Activated T-helper 1 cell treated with anti-CD3 and anti-CD28 coated beads, Interleukin-12 subunit alpha, Interleukin-12 subunit beta, Interleukin-2, Interleukin-4 antibody, amounts not matched to agents 30 ng/mL and 10 ng/mL and 1 ng/mL, durations not matched to agents 14 hours and 24 hours and 36 hours (primary cell): ENCODE measurements at regions not wholly inside any gene's neighbourhood (a gene's known extent, or its start where the extent isn't known, plus 50 kb on each side); places are given as distances from the start of the nearest gene placed in this dataset.

ENCODE experiments used
- DNase-seq: peaks from one replicate; pipeline ENCODE4 v3.0.0; 2021; ENCODE audit warnings: low spot score
- H3K27ac Mint-ChIP-seq: one replicate; pipeline ENCODE4 v1.8.0; 2021; ENCODE audit warnings: mild to moderate bottlenecking, mixed read lengths
- H3K27me3 Mint-ChIP-seq: one replicate; pipeline ENCODE4 v1.8.0; 2022; ENCODE audit warnings: mild to moderate bottlenecking, moderate library complexity, mixed read lengths; ENCODE audit not compliant: insufficient read depth
- H3K36me3 Mint-ChIP-seq: one replicate; pipeline ENCODE4 v1.8.0; 2021; ENCODE audit warnings: low read depth, mixed read lengths
- H3K4me1 Mint-ChIP-seq: one replicate; pipeline ENCODE4 v1.8.0; 2021; ENCODE audit warnings: low read depth, mixed read lengths
- H3K4me3 Mint-ChIP-seq: one replicate; pipeline ENCODE4 v1.8.0; 2021; ENCODE audit warnings: mild to moderate bottlenecking, moderate library complexity, mixed read lengths
- H3K9me3 Mint-ChIP-seq: one replicate; pipeline ENCODE4 v1.8.0; 2021; ENCODE audit warnings: mixed read lengths
- intact Hi-C: fragments of 100-400 bp; cut with micrococcal nuclease; formaldehyde crosslinking; loops from one replicate; pipeline ENCODE4 v1.15.1; 2024

DNA sequence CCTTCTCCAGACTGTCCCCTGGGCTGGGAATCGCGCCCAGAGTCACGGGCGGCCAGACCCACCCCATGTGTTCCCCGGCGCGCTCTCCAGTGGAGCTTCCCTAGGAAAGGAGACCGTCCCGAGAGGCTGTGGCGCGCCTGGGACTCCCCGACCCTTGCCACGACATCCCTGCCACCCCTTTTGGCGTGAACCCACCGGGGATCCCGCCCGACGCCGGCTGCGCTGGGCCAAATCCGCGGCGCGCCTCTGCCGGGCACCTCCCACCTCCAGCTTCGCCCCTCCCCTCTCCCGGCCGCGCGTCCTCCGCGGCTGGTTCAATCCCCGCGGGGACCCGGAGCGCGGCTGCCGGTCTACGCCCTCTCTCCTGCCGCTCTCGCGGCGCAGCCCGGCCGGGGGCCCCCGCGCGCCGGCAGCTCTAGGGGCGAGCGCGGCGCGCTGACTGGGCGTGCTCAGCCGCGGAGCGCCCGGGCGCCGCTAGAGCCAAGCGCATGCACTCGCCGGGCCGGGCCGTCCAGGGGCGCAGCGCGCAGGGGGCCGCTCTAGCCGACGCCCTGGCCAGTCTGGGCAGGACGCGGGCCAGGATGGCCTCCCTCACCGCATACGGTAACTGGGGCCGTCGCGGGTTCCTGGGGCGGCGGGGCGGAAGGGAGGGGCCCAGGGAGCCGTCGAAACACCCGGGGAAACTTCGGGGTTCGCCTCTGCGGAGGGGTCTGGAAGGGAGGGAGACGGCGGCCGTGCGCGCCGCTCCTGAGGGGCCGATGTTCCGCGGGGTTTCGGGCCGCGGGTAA is 77.4 kb upstream of the ANO4 start:
- peaks cover 45% of the 10 kb centered on the region for H3K27me3 Mint-ChIP-seq
- no peaks in the 10 kb centered on the region for H3K4me1 Mint-ChIP-seq
- H3K9me3 Mint-ChIP-seq, result no peaks in the 10 kb centered on the region
- DNase-seq, result no peak
- H3K27ac Mint-ChIP-seq, result no peak overlapping the region
- H3K4me3 Mint-ChIP-seq, result no peak overlapping the region
- intact Hi-C loops, result no loop called here
- H3K36me3 Mint-ChIP-seq, result no peaks in the 10 kb centered on the region

DNA sequence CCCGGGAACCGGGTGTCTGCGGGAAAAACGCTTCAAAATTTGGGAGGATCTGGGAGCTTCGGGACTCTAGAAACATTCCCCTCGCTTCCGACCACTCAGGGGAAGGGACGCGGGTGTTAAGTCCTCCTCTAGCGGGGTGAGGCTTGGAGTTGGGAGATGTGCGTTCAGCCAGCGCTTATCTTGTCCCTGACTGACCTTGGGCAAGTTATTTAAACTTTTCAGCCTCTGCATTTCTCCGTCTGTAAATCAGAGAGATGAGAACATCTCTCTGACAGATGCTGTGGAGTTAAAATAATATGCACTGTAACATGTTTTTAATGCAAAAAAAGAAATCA is 76.9 kb upstream of the ANO4 start:
- H3K27me3 Mint-ChIP-seq, result peaks cover 45% of the 10 kb centered on the region
- no peak overlapping the region for H3K4me3 Mint-ChIP-seq
- no peak overlapping the region for H3K27ac Mint-ChIP-seq
- intact Hi-C loops, result no loop called here
- no peak for DNase-seq
- H3K9me3 Mint-ChIP-seq, result no peaks in the 10 kb centered on the region
- no peaks in the 10 kb centered on the region for H3K4me1 Mint-ChIP-seq
- no peaks in the 10 kb centered on the region for H3K36me3 Mint-ChIP-seq

DNA sequence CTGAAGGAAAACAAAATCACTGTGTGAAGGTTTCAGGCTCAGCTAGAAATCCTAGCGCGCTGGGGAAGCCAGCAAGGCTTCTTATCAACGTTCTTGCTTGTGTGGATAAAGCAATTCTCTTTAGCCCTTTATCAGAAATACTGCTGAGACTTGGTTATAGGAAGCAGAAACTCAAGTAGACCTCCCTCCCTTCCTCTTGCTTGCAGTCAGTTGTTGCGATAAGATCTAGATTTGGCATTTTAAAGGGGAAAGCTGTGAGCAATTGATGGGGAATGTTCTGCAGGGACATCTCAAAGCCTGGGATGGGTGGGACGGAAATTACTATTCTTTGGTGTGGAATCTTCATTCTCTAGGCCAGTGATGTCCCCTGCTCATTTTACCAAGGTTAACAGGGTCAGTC is 76.4 kb upstream of the ANO4 start:
- Mint-ChIP-seq H3K27ac (no peak overlapping the region), H3K4me3 (no peak overlapping the region), H3K9me3 (no peaks in the 10 kb centered on the region), H3K27me3 (peaks cover 45% of the 10 kb centered on the region), H3K4me1 (no peaks in the 10 kb centered on the region), H3K36me3 (no peaks in the 10 kb centered on the region)
- no peak for DNase-seq
- intact Hi-C loops, result no loop called here

DNA sequence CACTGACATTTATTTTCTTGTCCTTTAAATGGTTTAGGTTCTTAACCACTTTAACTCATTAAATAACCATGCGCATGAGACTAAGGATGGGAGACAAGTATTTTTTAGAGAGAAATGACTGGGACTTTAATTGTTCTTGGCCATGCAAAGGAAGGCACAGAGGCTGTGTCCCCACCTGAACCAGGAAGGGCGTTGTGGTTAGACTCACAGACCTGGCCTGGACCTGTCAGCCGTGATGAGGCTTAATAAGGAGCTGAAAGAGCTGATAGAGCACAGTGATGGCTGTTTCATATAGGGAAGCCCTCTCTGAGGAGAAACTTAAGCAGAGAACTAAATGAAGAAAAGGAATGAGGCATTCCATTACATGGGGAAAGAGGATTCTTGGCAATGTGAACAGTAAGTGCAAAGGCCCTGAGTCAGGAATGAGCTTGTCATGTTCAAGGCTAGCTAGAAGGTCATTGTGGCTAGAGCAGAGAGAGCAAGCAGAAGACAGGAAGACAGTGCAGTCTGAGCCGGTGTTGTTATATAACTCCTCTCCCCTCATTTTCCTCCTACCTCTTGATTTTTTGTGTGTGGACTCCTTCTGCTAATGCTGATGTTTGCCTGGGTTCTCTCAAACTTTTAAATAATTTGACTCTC is 74.4 kb upstream of the ANO4 start:
- H3K9me3 Mint-ChIP-seq, result no peaks in the 10 kb centered on the region
- H3K36me3 Mint-ChIP-seq, result no peaks in the 10 kb centered on the region
- intact Hi-C loops, result no loop called here
- H3K27ac Mint-ChIP-seq, result no peak overlapping the region
- no peak overlapping the region for H3K4me3 Mint-ChIP-seq
- peaks cover 35% of the 10 kb centered on the region for H3K27me3 Mint-ChIP-seq
- DNase-seq, result no peak
- H3K4me1 Mint-ChIP-seq, result no peaks in the 10 kb centered on the region

DNA sequence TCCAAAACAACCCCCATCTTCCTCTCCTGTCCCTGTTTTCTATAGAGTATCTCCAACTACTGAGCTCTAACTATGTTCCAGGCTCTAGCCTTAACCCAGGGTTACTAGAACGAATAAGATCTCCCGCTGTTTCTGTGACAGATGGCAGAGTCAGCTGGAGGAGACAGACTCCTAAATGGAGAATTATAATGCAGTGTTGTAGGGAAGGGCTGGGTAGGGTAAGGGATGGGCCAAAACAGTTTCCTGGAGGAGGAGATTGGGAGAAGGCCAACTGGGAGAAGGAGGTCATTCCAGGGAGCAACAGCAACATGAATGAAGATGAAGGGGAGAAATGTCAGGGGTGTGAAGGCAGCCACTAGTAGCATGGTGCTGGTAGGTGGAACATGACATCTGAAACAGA is 73.4 kb upstream of the ANO4 start:
- intact Hi-C loops, result no loop called here
- H3K4me1 Mint-ChIP-seq, result no peaks in the 10 kb centered on the region
- H3K27ac Mint-ChIP-seq, result no peak overlapping the region
- H3K27me3 Mint-ChIP-seq, result peaks cover 32% of the 10 kb centered on the region
- no peak overlapping the region for H3K4me3 Mint-ChIP-seq
- no peaks in the 10 kb centered on the region for H3K9me3 Mint-ChIP-seq
- no peaks in the 10 kb centered on the region for H3K36me3 Mint-ChIP-seq
- DNase-seq, result no peak

DNA sequence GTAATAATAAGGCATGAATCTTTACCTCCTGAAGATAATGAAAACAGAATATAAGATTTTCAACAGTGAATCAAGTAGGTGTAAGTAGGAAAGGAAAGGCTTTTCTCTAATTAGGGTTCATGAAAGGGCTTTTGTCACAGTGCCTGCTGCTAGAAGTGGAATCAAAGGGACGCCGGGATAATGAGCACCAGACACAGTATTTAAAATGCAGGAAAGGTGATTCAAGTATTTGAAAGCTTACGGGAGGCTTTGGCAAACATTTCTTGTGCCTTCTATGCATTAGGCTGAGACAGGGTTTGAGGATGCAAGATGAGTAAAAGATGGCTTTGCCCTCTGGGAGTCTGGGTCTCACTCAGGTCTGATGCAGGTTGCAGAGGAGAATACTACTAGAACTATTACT is 70.5 kb upstream of the ANO4 start:
- Mint-ChIP-seq H3K4me3 (no peak overlapping the region), H3K9me3 (no peaks in the 10 kb centered on the region), H3K27me3 (peaks cover 13% of the 10 kb centered on the region), H3K36me3 (no peaks in the 10 kb centered on the region), H3K27ac (no peak overlapping the region), H3K4me1 (no peaks in the 10 kb centered on the region)
- DNase-seq, result no peak
- intact Hi-C loops, result no loop called here

DNA sequence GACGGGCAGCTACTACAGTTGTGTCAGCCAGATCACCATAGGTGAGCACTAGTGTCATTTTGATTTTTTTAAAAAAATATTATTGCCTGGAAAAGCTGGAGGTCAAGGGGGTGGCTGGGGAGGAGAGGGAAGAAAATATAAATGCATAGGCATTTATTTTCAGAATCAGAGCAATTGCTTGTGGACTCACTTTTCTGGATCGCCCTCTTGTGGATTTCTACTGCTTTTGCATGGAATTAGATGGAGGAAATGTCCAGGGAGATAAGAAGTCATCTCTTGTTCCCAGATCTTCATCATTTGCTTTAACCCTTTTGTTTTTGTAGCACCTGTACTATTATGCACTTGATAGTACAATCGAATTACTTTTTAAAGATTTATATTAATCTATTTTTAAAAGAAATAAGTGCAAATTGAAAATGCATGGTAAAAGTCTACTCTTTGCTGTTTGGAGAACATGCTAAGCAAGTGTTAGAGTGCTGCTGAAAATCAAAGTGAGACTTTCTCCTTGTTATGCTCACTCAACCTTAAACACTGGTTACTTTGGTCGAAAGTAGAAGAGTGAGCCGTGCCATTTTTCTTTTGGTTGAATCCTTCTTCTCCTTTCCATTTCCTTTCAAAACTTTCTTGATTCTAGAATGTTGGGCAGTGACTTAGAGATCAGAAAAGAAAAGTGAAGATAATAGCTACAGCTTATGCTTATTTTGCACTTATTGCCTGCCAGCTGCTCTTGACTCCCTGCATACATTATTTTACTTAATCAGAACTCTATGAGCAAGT is 60.6 kb upstream of the ANO4 start:
- Mint-ChIP-seq H3K4me3 (no peak overlapping the region), H3K9me3 (no peaks in the 10 kb centered on the region), H3K27ac (no peak overlapping the region), H3K4me1 (no peaks in the 10 kb centered on the region), H3K36me3 (no peaks in the 10 kb centered on the region), H3K27me3 (no peaks in the 10 kb centered on the region)
- intact Hi-C loops, result loop anchor here (10.0 kb wide), 1 partner anchor 389 kb away; no protein-coding TSS in a partner anchor
- no peak for DNase-seq

DNA sequence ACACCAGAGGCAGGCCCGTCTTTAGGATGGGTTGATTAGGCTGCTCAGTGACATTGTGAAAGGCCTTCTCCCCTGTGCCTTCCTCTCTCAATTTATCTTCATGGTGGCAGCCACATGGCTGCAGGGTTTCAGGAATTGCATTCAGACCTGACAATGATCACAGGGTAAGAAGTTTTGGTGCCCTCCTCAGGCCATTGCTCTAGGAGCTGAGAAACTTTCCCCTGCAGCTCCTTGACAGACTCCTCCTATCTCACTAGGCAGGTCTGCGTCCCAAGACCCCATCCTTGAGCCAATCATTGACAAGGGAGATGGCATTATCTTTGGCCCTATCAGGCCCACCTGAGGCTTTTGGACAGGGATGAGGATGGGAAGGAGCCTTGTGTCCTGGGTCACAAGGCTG is 57.4 kb upstream of the ANO4 start:
- no peaks in the 10 kb centered on the region for H3K36me3 Mint-ChIP-seq
- no peaks in the 10 kb centered on the region for H3K4me1 Mint-ChIP-seq
- no peak overlapping the region for H3K4me3 Mint-ChIP-seq
- H3K9me3 Mint-ChIP-seq, result no peaks in the 10 kb centered on the region
- no peak overlapping the region for H3K27ac Mint-ChIP-seq
- H3K27me3 Mint-ChIP-seq, result no peaks in the 10 kb centered on the region
- DNase-seq, result no peak
- intact Hi-C loops, result loop anchor here (10.0 kb wide), 1 partner anchor 392 kb away; no protein-coding TSS in a partner anchor

DNA sequence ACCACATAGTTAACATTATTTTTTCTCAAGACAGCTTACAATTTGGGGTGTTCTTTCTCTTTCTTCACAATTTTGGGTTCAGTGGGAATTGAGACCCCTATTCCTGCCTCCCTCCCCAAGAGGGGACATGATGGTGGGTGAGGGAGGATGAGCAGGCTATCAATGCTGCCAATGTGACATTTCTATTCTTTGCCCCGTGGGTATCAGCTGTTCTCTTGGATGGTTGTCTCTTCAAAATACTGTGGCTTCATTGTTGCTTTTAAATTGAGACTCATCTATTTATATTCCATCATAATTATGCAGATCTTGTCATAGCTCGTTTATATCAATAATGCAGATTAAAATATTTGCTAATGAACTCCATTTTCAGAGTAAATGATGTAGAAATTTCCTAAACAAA is 56.5 kb upstream of the ANO4 start:
- no peaks in the 10 kb centered on the region for H3K27me3 Mint-ChIP-seq
- H3K9me3 Mint-ChIP-seq, result no peaks in the 10 kb centered on the region
- H3K27ac Mint-ChIP-seq, result no peak overlapping the region
- no peak for DNase-seq
- no peaks in the 10 kb centered on the region for H3K36me3 Mint-ChIP-seq
- H3K4me3 Mint-ChIP-seq, result no peak overlapping the region
- intact Hi-C loops, result loop anchor here (10.0 kb wide), 1 partner anchor 393 kb away; no protein-coding TSS in a partner anchor
- no peaks in the 10 kb centered on the region for H3K4me1 Mint-ChIP-seq

DNA sequence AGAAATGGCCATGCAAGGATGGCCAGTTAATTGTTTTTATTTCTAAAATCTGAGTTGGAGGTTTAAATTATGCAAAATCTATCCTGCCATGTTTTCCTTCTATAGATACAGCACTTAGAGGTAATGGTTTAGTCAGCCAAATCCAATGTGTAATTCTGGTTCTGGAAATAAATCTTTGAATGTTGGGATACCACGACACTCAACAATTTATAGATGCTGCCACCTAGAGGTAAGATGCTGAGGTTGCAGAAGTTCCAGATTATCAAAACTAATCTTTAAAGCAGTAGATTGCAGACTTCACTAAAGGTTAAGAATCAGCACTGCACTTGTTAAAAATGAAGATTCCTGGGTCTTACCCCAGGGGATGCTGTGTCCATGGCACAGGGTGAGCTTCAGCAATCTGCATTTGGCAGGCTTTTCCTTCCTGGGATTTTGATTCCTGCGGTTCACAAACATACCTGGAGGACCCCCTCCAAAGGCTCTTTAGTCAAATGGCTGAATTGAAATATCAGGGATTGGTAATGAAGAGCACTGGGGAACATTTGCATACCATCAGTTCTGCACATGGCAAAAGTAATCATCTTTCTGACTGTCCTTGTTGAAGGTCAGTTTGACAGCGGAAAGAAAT is 53.4 kb upstream of the ANO4 start:
- no peaks in the 10 kb centered on the region for H3K9me3 Mint-ChIP-seq
- H3K4me1 Mint-ChIP-seq, result no peaks in the 10 kb centered on the region
- no peak overlapping the region for H3K4me3 Mint-ChIP-seq
- no peaks in the 10 kb centered on the region for H3K36me3 Mint-ChIP-seq
- DNase-seq, result no peak
- intact Hi-C loops, result loop anchor here (1.0 kb wide), 2 partner anchors 72 to 507 kb away; no protein-coding TSS in a partner anchor
- no peak overlapping the region for H3K27ac Mint-ChIP-seq
- H3K27me3 Mint-ChIP-seq, result no peaks in the 10 kb centered on the region

DNA sequence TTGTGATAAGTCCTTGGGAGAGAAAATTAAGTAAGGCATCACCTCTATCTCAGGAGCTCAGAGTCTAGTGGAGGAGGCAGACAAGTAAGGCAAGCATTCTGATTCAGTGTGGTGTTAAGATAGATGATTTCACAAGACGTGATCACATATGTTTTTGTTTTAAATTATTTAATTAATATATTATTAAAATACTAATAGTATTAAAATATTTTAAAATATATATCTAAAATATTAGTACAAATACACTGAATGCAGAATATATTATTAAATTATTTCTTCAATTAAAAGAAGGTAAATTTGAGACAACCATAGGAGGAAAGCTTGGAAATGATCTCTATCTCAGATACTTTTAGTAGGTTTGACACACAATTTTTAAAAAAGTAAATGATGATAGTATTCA is 51.5 kb upstream of the ANO4 start:
- Mint-ChIP-seq H3K36me3 (no peaks in the 10 kb centered on the region), H3K4me1 (no peaks in the 10 kb centered on the region), H3K27ac (no peak overlapping the region), H3K9me3 (no peaks in the 10 kb centered on the region), H3K4me3 (no peak overlapping the region), H3K27me3 (no peaks in the 10 kb centered on the region)
- intact Hi-C loops, result no loop called here
- DNase-seq, result no peak
